ENCODE measurements at regions not wholly inside any gene's neighbourhood (a gene's known extent, or its start where the extent isn't known, plus 50 kb on each side); places are given as distances from the start of the nearest gene placed in this dataset.

GRCh38 chr2:41947701-41948396 is 100.0 kb upstream of the PKDCC start:
- TF ChIP-seq, protein P1, sequence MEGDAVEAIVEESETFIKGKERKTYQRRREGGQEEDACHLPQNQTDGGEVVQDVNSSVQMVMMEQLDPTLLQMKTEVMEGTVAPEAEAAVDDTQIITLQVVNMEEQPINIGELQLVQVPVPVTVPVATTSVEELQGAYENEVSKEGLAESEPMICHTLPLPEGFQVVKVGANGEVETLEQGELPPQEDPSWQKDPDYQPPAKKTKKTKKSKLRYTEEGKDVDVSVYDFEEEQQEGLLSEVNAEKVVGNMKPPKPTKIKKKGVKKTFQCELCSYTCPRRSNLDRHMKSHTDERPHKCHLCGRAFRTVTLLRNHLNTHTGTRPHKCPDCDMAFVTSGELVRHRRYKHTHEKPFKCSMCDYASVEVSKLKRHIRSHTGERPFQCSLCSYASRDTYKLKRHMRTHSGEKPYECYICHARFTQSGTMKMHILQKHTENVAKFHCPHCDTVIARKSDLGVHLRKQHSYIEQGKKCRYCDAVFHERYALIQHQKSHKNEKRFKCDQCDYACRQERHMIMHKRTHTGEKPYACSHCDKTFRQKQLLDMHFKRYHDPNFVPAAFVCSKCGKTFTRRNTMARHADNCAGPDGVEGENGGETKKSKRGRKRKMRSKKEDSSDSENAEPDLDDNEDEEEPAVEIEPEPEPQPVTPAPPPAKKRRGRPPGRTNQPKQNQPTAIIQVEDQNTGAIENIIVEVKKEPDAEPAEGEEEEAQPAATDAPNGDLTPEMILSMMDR (IDR thresholded peaks at IDR 0.05) = no peak
- TF ChIP-seq POLR2A (IDR thresholded peaks at IDR 0.05) = no peak
